GM18861 (cell line): ENCODE measurements at regions not wholly inside any gene's neighbourhood (a gene's known extent, or its start where the extent isn't known, plus 50 kb on each side); places are given as distances from the start of the nearest gene placed in this dataset.
A peak's percentile ranks its signal among the peaks of the same experiment; 100 is the strongest.

Experiments
- ATAC-seq: cut with Tn5 transposase; IDR thresholded peaks from one replicate; pipeline ENCODE4 v1.9.1; 2021; ENCODE audit not compliant: unreplicated experiment

GRCh38 chr4:71930459-71930858 lies 101.3 kb upstream of the NPFFR2 start:
- no peak for ATAC-seq

DNA sequence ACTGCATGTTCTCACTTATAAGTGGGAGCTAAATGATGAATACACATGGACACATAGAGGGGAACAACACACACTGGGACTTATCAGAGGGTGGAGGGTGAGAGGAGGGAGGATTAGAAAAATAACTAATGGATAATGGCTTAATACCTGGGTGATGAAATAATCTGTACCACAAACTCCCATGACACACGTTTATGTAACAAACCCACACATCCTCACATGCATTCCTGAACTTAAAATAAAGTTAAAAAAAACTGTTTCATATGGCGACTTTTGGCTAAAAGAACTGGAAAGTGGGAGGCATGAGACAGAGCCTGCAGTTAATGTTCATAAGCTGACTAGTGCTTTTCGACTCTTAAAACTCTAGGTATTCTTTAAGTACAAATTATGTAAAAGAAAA lies 98.9 kb upstream of the NPFFR2 start:
- no peak for ATAC-seq

DNA sequence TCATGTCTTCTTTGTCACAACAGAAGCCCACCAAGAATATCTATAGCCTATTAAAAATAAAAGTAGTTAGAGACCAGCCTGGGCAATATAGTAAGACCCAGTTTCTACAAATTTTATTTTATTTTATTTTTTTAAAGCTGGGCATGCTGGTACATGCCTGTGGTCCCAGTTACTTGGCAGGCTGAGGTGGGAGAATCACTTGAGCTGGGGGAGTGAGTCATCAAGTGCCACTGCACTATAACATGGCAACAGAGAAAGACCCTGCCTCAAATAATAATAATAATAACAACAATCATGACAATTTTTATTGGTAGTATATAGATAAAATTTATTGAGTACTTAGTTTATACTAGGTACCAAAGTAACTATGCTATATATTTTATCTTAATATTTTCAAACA lies 93.0 kb upstream of the NPFFR2 start:
- ATAC-seq, result no peak

DNA sequence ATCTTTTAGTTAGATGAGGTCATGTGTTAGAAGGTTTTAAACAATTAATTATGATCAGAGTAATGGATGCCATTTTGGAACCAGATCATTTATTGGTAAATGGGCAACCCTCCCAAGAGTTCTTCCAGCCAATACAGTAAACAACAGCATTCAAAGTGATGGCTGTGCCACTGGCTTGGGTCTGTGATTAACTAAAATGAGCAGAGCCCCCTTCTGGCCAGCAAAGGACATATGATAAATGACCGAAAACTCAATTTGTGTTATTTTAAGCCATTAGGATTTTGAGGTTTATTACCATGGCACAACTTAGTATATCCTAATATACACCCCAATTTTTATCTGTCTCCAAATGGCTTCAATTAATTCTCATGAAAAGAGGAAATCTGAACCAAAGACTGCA lies 90.8 kb upstream of the NPFFR2 start:
- peak; percentile 35 for ATAC-seq

DNA sequence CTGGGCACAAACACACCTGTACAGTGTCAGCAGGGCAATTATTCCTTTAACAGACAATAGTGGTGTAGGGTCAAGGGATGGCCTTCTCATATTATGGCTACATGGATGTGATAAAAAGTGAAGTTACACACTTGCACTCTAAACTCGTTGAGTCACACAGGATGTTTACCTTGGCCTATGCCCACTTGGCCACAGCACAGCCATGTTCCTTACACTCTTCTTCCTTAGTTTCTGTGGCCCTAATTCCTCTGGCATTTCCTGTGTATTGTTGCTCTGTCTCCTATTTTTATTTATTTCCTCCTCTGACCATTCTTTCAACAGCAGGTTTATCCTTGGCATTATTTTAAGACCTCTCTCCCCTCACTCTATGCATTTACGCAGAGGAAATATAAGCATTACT lies 86.8 kb upstream of the NPFFR2 start:
- no peak for ATAC-seq

DNA sequence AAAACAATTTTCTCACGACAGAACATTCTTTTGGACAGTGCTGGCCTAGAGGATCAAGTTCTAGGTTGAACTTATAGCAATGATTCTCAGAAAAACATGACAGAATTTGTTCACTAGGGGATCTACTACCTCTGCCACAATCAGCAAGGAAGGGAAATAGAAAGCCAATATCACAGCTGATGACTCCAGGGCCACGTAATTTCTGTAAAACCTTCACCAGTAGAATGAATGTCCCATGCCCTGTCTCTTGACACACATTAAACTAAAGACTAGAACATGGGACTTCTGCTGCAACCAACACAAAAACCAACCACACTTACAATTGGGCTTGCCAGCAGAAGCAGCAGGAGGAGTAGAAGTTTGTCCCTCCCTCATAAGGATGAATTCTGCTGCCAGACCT lies 86.0 kb upstream of the NPFFR2 start:
- peak; percentile 59 for ATAC-seq

- no peak for ATAC-seq
These were observed 72.8 kb upstream of the NPFFR2 start for GRCh38 chr4:71958978-71959377.

DNA sequence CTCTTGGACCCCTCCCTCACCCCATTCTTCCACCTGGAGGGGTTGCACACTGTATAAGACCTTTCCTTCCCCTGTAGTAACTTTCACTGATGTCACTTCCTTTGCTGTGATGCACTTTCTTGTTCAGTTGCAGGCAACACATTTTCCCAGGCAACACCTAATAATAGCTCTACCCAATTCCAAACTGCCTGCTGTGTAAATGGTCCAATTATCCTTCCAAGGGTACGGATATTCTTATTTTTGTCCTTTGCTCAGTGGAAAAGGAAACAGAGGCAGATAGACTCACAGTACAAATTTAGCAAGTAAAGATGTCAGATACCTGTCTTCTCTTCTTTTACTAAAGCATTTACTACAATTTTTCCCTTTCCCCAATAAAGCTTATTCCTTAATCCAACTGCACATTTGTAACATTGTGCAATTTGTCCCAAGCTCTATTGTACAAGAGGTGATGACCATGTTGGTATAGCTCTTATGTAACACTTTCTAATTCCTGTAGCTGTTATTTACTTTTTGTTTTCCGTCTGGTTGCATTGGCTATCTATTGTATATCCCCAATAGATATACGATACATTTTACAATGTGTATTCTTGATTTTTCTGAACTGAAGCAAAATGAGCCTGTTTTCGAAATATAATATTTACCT lies 69.1 kb upstream of the NPFFR2 start:
- ATAC-seq, result no peak

DNA sequence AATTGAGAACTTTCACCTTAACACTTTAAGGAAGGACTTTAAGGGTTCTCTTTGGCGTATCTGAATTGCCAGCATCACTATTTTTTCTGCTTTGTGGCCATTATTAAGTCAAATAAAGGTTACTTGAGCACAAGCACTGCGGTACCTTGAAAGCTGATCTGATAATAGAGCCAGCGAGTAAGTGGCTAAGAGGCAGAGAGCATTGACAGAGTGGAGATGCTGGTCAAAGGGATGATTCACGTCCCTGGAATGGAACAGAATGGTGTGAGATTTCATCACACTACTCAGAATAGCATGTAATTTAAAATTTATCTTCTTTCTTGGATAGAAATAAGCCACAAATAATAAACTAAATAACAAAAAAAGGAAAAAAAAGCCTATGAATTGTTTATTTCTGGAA lies 57.1 kb upstream of the NPFFR2 start:
- no peak for ATAC-seq

DNA sequence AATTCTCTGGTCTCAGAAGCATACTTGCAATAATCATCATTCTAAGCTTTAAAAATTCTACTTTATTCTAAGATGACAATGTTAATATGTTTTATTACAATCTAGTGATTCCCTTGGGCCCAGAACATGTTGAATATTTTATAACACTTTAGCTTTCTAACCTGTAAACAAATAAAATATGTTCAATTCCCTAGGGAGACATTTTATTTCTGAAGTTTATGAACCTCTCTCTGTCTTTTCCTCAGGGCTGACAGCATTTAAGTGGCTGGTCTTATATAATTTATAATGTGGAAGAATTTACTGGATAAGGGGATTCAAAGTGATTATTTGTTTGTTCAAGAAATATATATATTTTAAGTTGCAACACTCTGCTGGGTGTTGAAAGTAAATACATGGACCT lies 55.3 kb upstream of the NPFFR2 start:
- ATAC-seq, result no peak

- ATAC-seq, result no peak
These were observed 53.5 kb upstream of the NPFFR2 start for GRCh38 chr4:71978210-71978835.

DNA sequence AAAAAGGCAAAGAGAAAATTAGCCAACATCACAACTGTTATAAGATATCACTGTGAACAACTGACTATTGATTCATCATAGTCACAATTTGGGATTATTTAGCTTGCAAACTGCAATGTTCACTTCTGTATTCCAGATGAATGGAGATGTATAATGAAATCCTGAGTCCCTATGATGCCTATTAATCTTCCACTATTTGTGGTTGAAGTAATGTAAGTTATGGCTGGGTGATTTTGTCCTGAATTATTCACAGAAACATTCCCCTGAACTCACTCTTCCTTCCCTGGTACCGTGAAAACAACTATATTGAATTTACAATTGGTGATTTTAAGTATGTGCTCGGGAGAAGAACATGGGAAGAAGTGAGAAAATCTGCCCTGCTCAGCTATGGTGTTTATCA lies 50.8 kb upstream of the NPFFR2 start:
- no peak for ATAC-seq
